D721Med (cell line): ENCODE measurements at regions not wholly inside any gene's neighbourhood (a gene's known extent, or its start where the extent isn't known, plus 50 kb on each side); places are given as distances from the start of the nearest gene placed in this dataset.
A peak's percentile ranks its signal among the peaks of the same experiment; 100 is the strongest.

Source experiments
- DNase-seq: peaks from one replicate; pipeline ENCODE4 v3.0.0; 2011; ENCODE audit warnings: low spot score; ENCODE audit not compliant: insufficient read length
- FAIRE-seq: peaks from 2 replicates; lab custom pipeline; 2011; peaks lifted over from hg19 to GRCh38; lab: Jason Lieb, UNC
- TF ChIP-seq, protein P1 (sequence below): IDR thresholded peaks from 2 replicates; pipeline ENCODE4 v1.5.1; 2012; ENCODE audit warnings: mild to moderate bottlenecking, control low read depth; ENCODE audit not compliant: insufficient read depth; ENCODE audit errors: missing control alignments

DNA sequence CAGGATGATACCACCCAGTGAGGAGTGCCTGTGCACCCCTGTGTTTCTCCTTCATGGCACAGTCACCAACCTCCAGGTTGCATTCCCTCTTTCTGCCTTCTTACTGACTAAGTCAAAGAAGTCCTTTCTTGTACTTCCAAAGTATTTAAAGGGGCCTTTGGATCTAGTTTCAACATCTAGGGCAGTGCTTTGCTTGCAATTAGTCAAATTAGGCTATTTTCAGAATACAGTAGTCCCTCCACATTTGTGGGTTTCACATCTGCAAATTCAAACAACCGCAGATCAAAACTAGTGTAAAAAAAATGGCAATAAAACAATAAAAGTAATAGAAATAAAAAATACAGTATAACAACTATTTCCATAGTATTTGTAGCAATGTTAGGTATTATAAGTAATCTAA is 333.9 kb upstream of the SEMA6A start:
- DNase-seq (no peak), FAIRE-seq (no peak)
- TF ChIP-seq, protein P1, sequence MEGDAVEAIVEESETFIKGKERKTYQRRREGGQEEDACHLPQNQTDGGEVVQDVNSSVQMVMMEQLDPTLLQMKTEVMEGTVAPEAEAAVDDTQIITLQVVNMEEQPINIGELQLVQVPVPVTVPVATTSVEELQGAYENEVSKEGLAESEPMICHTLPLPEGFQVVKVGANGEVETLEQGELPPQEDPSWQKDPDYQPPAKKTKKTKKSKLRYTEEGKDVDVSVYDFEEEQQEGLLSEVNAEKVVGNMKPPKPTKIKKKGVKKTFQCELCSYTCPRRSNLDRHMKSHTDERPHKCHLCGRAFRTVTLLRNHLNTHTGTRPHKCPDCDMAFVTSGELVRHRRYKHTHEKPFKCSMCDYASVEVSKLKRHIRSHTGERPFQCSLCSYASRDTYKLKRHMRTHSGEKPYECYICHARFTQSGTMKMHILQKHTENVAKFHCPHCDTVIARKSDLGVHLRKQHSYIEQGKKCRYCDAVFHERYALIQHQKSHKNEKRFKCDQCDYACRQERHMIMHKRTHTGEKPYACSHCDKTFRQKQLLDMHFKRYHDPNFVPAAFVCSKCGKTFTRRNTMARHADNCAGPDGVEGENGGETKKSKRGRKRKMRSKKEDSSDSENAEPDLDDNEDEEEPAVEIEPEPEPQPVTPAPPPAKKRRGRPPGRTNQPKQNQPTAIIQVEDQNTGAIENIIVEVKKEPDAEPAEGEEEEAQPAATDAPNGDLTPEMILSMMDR, result no peak

DNA sequence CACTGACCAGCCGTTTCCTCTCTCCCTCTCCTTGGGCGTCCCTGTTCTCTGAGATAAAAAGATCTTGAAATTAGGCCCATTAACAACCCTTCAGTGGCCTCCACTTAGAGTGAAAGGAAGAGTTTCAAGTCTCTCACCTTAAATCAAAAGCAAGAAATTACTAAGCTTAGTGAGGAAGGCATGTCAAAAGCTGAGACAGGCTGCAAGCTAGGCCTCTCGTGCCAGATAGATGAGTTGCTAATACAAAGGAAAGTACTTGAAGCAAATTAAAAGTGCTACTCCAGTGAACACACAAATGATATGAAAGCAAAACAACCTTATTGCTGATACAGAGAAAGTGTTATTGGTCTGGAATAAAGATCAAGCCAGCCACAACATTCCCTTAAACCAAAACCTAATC is 331.3 kb upstream of the SEMA6A start:
- TF ChIP-seq, protein P1, result no peak
- DNase-seq, result no peak
- peak; percentile 32 for FAIRE-seq

GRCh38 chr5:116900793-116901192 is 326.2 kb upstream of the SEMA6A start:
- DNase-seq, result no peak
- FAIRE-seq, result no peak
- TF ChIP-seq, protein P1, result no peak

DNA sequence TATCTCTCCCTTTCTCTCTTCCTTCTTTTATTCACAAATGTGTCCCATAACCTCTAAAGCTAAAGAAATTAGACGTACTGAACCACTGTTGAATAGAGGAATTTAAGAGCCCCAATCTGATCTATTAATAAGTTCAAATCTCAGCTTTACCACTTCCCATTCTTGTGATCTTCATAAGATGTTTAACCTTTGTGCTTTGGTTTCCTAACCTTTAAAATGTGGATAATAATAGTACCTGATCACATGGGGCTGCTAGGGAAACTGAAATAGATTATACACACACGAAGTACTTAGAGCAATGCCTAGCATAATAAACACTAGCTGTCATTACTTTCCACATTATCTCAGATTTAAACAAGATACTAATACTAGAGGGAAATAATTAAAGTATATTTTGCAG is 324.3 kb upstream of the SEMA6A start:
- TF ChIP-seq, protein P1, result no peak
- DNase-seq, result no peak
- no peak for FAIRE-seq

GRCh38 chr5:116897291-116897690 is 322.7 kb upstream of the SEMA6A start:
- DNase-seq (no peak), FAIRE-seq (no peak)
- TF ChIP-seq, protein P1, result no peak

GRCh38 chr5:116896001-116896400 is 321.4 kb upstream of the SEMA6A start:
- FAIRE-seq (no peak), DNase-seq (no peak)
- TF ChIP-seq, protein P1, result no peak

GRCh38 chr5:116892993-116893392 is 318.4 kb upstream of the SEMA6A start:
- DNase-seq (no peak), FAIRE-seq (no peak)
- TF ChIP-seq, protein P1, result no peak
